Naive thymus-derived CD4-positive, alpha-beta T cell (primary cell): ENCODE measurements at regions not wholly inside any gene's neighbourhood (a gene's known extent, or its start where the extent isn't known, plus 50 kb on each side); places are given as distances from the start of the nearest gene placed in this dataset.

Source experiments
- ATAC-seq: fragments of 150-1000 bp; cut with Tn5 transposase; 2 replicates; pipeline ENCODE4 v1.10.0; 2021; ENCODE audit warnings: mild to moderate bottlenecking, moderate library complexity
- CTCF ChIA-PET: fragments of 350-600 bp; sonication (Branson Sonifier 250); formaldehyde crosslinking; loops from one replicate; lab custom pipeline; 2021; ENCODE audit warnings: antibody characterized with exemption; lab: Charles Lee
- POLR2A ChIA-PET: fragments of 350-600 bp; sonication (Branson Sonifier 250); formaldehyde crosslinking; loops from one replicate; lab custom pipeline; 2021; ENCODE audit warnings: antibody characterized with exemption, inconsistent platforms; lab: Charles Lee
- DNase-seq, 9 donors: peaks; one replicate each; pipeline versions ENCODE4 v3.0.0 to v3.0.0-alpha.2; 2020 to 2022; ENCODE audit warnings: mixed read lengths in 1 of 9
- H3K27ac ChIP-seq: one replicate; pipeline ENCODE4 v1.7.0; 2013; ENCODE audit warnings: mild to moderate bottlenecking, low read depth, low read length, moderate library complexity
- H3K27me3 ChIP-seq, 2 donors: one replicate each; pipeline ENCODE4 v1.7.0; 2013; ENCODE audit warnings: low read length in 2 of 2, mild to moderate bottlenecking in 2 of 2, moderate library complexity in 2 of 2; ENCODE audit not compliant: control insufficient read depth in 2 of 2, insufficient read depth in 2 of 2
- H3K36me3 ChIP-seq, 3 experiments: 1 replicate in 2 of 3; 2 replicates in 1 of 3; pipeline ENCODE4 v1.7.0; 2013; ENCODE audit warnings: low read length in 3 of 3, mild to moderate bottlenecking in 3 of 3, moderate library complexity in 1 of 3; ENCODE audit not compliant: insufficient read depth in 3 of 3, control insufficient read depth in 2 of 3
- H3K4me1 ChIP-seq, 2 donors: one replicate each; pipeline ENCODE4 v1.7.0; 2013; ENCODE audit warnings: low read length in 2 of 2, mild to moderate bottlenecking in 2 of 2, moderate library complexity in 1 of 2; ENCODE audit not compliant: control insufficient read depth in 2 of 2, insufficient read depth in 2 of 2
- H3K4me3 ChIP-seq: 2 replicates; pipeline ENCODE4 v1.7.0; 2013; ENCODE audit warnings: mild to moderate bottlenecking, low read length
- H3K9me3 ChIP-seq, 3 experiments: 1 replicate in 2 of 3; 2 replicates in 1 of 3; pipeline ENCODE4 v1.7.0; 2013; ENCODE audit warnings: low read length in 3 of 3; ENCODE audit not compliant: control insufficient read depth in 2 of 3
- H3K27ac Mint-ChIP-seq, 9 donors: one replicate each; pipeline ENCODE4 v1.8.0; 2020 to 2022; ENCODE audit warnings: mixed read lengths in 9 of 9, mild to moderate bottlenecking in 8 of 9, moderate library complexity in 5 of 9, inconsistent platforms in 2 of 9
- H3K27me3 Mint-ChIP-seq, 5 donors: one replicate each; pipeline ENCODE4 v1.8.0; 2021 to 2022; ENCODE audit warnings: mixed read lengths in 5 of 5, mild to moderate bottlenecking in 1 of 5
- H3K36me3 Mint-ChIP-seq, 5 donors: one replicate each; pipeline ENCODE4 v1.8.0; 2020 to 2022; ENCODE audit warnings: mixed read lengths in 5 of 5, mild to moderate bottlenecking in 3 of 5, inconsistent platforms in 1 of 5
- H3K4me1 Mint-ChIP-seq, 7 donors: one replicate each; pipeline ENCODE4 v1.8.0; 2020 to 2022; ENCODE audit warnings: mixed read lengths in 7 of 7, mild to moderate bottlenecking in 3 of 7, inconsistent platforms in 1 of 7
- H3K4me3 Mint-ChIP-seq, 10 donors: one replicate each; pipeline ENCODE4 v1.8.0; 2020 to 2022; ENCODE audit warnings: mild to moderate bottlenecking in 10 of 10, mixed read lengths in 10 of 10, moderate library complexity in 6 of 10, inconsistent platforms in 2 of 10
- H3K9me3 Mint-ChIP-seq, 11 donors: one replicate each; pipeline ENCODE4 v1.8.0; 2020 to 2022; ENCODE audit warnings: mixed read lengths in 11 of 11, mild to moderate bottlenecking in 4 of 11, inconsistent platforms in 1 of 11, moderate library complexity in 1 of 11
- intact Hi-C, 2 donors: fragments of 100-400 bp; cut with micrococcal nuclease; formaldehyde crosslinking; loops; one replicate each; pipeline ENCODE4 v1.15.1; 2023

- H3K9me3 ChIP-seq, result no peaks in the 10 kb centered on the region
- CTCF ChIA-PET, result no interaction called here
- H3K4me3 ChIP-seq, result no peak overlapping the region
- ATAC-seq (no peak), DNase-seq (no peak)
- no peaks in the 10 kb centered on the region for H3K27me3 ChIP-seq
- H3K27me3 Mint-ChIP-seq, result no peaks in the 10 kb centered on the region
- H3K4me1 Mint-ChIP-seq, result no peaks in the 10 kb centered on the region
- H3K36me3 ChIP-seq, result no peaks in the 10 kb centered on the region
- H3K4me1 ChIP-seq, result no peaks in the 10 kb centered on the region
- H3K36me3 Mint-ChIP-seq, result no peaks in the 10 kb centered on the region
- H3K27ac ChIP-seq, result no peak overlapping the region
- POLR2A ChIA-PET, result no interaction called here
- H3K9me3 Mint-ChIP-seq, result peaks cover 0 to 11% (median 3%) of the 10 kb centered on the region in 11 donors
- intact Hi-C loops, result no loop called here
- H3K27ac Mint-ChIP-seq, result no peak overlapping the region
- no peak overlapping the region for H3K4me3 Mint-ChIP-seq
These were observed 71.4 kb upstream of the CDH20 start for GRCh38 chr18:61261870-61262269.

GRCh38 chr18:61272793-61273192 lies 60.4 kb upstream of the CDH20 start:
- DNase-seq (no peak), ATAC-seq (no peak)
- H3K36me3 Mint-ChIP-seq, result no peaks in the 10 kb centered on the region
- Histone ChIP-seq H3K9me3 (no peaks in the 10 kb centered on the region), H3K4me1 (no peaks in the 10 kb centered on the region), H3K4me3 (no peak overlapping the region), H3K27me3 (no peaks in the 10 kb centered on the region), H3K27ac (no peak overlapping the region), H3K36me3 (no peaks in the 10 kb centered on the region)
- peaks cover 0 to 16% (median 0%) of the 10 kb centered on the region in 11 donors for H3K9me3 Mint-ChIP-seq
- no peaks in the 10 kb centered on the region for H3K27me3 Mint-ChIP-seq
- H3K4me1 Mint-ChIP-seq, result no peaks in the 10 kb centered on the region
- H3K27ac Mint-ChIP-seq, result no peak overlapping the region
- ChIA-PET CTCF (no interaction called here), POLR2A (no interaction called here)
- intact Hi-C loops, result no loop called here
- no peak overlapping the region for H3K4me3 Mint-ChIP-seq

- Histone ChIP-seq H3K9me3 (no peaks in the 10 kb centered on the region), H3K27me3 (no peaks in the 10 kb centered on the region), H3K27ac (no peak overlapping the region), H3K4me1 (no peaks in the 10 kb centered on the region), H3K36me3 (no peaks in the 10 kb centered on the region), H3K4me3 (no peak overlapping the region)
- ATAC-seq (no peak), DNase-seq (no peak)
- H3K4me1 Mint-ChIP-seq, result no peaks in the 10 kb centered on the region
- ChIA-PET POLR2A (no interaction called here), CTCF (no interaction called here)
- no peak overlapping the region for H3K4me3 Mint-ChIP-seq
- H3K36me3 Mint-ChIP-seq, result no peaks in the 10 kb centered on the region
- intact Hi-C loops, result no loop called here
- H3K9me3 Mint-ChIP-seq, result peaks cover 0 to 16% (median 0%) of the 10 kb centered on the region in 11 donors
- H3K27ac Mint-ChIP-seq, result no peak overlapping the region
- no peaks in the 10 kb centered on the region for H3K27me3 Mint-ChIP-seq
These were observed 59.7 kb upstream of the CDH20 start for GRCh38 chr18:61273533-61273932.

GRCh38 chr18:61274416-61274960 lies 58.7 kb upstream of the CDH20 start:
- H3K9me3 Mint-ChIP-seq, result peaks cover 0 to 18% (median 1%) of the 10 kb centered on the region in 11 donors
- Histone ChIP-seq H3K27ac (no peak overlapping the region), H3K4me3 (no peak overlapping the region), H3K4me1 (no peaks in the 10 kb centered on the region), H3K27me3 (no peaks in the 10 kb centered on the region), H3K9me3 (no peaks in the 10 kb centered on the region), H3K36me3 (no peaks in the 10 kb centered on the region)
- H3K27me3 Mint-ChIP-seq, result no peaks in the 10 kb centered on the region
- ATAC-seq (no peak), DNase-seq (no peak)
- H3K36me3 Mint-ChIP-seq, result no peaks in the 10 kb centered on the region
- intact Hi-C loops, result no loop called here
- H3K4me3 Mint-ChIP-seq, result no peak overlapping the region
- ChIA-PET POLR2A (no interaction called here), CTCF (no interaction called here)
- H3K4me1 Mint-ChIP-seq, result no peaks in the 10 kb centered on the region
- H3K27ac Mint-ChIP-seq, result no peak overlapping the region

- ChIA-PET CTCF (no interaction called here), POLR2A (no interaction called here)
- H3K27me3 ChIP-seq, result no peaks in the 10 kb centered on the region
- no peak for DNase-seq
- intact Hi-C loops, result no loop called here
- Mint-ChIP-seq H3K36me3 (peaks cover 0 to 1% (median 0%) of the 10 kb centered on the region in 5 donors), H3K4me1 (no peaks in the 10 kb centered on the region), H3K4me3 (no peak overlapping the region), H3K27ac (no peak overlapping the region), H3K9me3 (peaks cover 3 to 37% (median 6%) of the 10 kb centered on the region in 11 donors), H3K27me3 (no peaks in the 10 kb centered on the region)
- H3K4me3 ChIP-seq, result no peak overlapping the region
- H3K27ac ChIP-seq, result no peak overlapping the region
- H3K36me3 ChIP-seq, result no peaks in the 10 kb centered on the region
- no peak for ATAC-seq
- H3K4me1 ChIP-seq, result no peaks in the 10 kb centered on the region
- H3K9me3 ChIP-seq, result no peaks in the 10 kb centered on the region
These were observed 55.4 kb upstream of the CDH20 start for GRCh38 chr18:61277808-61278207.

GRCh38 chr18:61281431-61281830 lies 51.8 kb upstream of the CDH20 start:
- POLR2A ChIA-PET, result no interaction called here
- intact Hi-C loops, result no loop called here
- H3K27me3 Mint-ChIP-seq, result no peaks in the 10 kb centered on the region

GRCh38 chr18:61282926-61283325 lies 50.3 kb upstream of the CDH20 start:
- Histone ChIP-seq H3K36me3 (no peaks in the 10 kb centered on the region), H3K4me3 (no peak overlapping the region), H3K9me3 (no peaks in the 10 kb centered on the region), H3K4me1 (no peaks in the 10 kb centered on the region), H3K27me3 (no peaks in the 10 kb centered on the region), H3K27ac (no peak overlapping the region)
- no peaks in the 10 kb centered on the region for H3K4me1 Mint-ChIP-seq
- no peak for ATAC-seq
- H3K36me3 Mint-ChIP-seq, result peaks cover 0 to 4% (median 0%) of the 10 kb centered on the region in 5 donors
- intact Hi-C loops, result no loop called here
- no peaks in the 10 kb centered on the region for H3K27me3 Mint-ChIP-seq
- ChIA-PET POLR2A (no interaction called here), CTCF (no interaction called here)
- no peak overlapping the region for H3K4me3 Mint-ChIP-seq
- H3K9me3 Mint-ChIP-seq, result peaks cover 2 to 34% (median 6%) of the 10 kb centered on the region in 11 donors
- DNase-seq, result no peak
- no peak overlapping the region for H3K27ac Mint-ChIP-seq

More at GRCh38 chr18:61281431-61281830, 51.8 kb upstream of the CDH20 start:
- Histone ChIP-seq H3K27ac (no peak overlapping the region), H3K4me1 (no peaks in the 10 kb centered on the region), H3K4me3 (no peak overlapping the region), H3K9me3 (no peaks in the 10 kb centered on the region), H3K27me3 (no peaks in the 10 kb centered on the region), H3K36me3 (no peaks in the 10 kb centered on the region)
- H3K9me3 Mint-ChIP-seq, result peaks cover 3 to 39% (median 6%) of the 10 kb centered on the region in 11 donors
- H3K4me1 Mint-ChIP-seq, result no peaks in the 10 kb centered on the region
- ATAC-seq, result no peak
- H3K27ac Mint-ChIP-seq, result no peak overlapping the region
- CTCF ChIA-PET, result no interaction called here
- H3K4me3 Mint-ChIP-seq, result no peak overlapping the region
- peaks cover 0 to 4% (median 0%) of the 10 kb centered on the region in 5 donors for H3K36me3 Mint-ChIP-seq
- no peak for DNase-seq
